NCI-H446 treated with DMSO at 0.1 percent for 48 hours (cell line): ENCODE measurements at regions not wholly inside any gene's neighbourhood (a gene's known extent, or its start where the extent isn't known, plus 50 kb on each side); places are given as distances from the start of the nearest gene placed in this dataset.

Experiments used
- DNase-seq: peaks from one replicate; lab custom pipeline; 2025; lab: John Stamatoyannopoulos, UW

GRCh38 chr4:153034681-153035080 is 98.6 kb downstream of the FHDC1 start:
- no peak for DNase-seq

GRCh38 chr4:153036931-153037482 is 100.9 kb downstream of the FHDC1 start:
- DNase-seq = no peak

- DNase-seq = no peak
Measured at GRCh38 chr4:153038623-153039311, 102.6 kb downstream of the FHDC1 start.

- DNase-seq = no peak
Measured at GRCh38 chr4:153039542-153040185, 103.5 kb downstream of the FHDC1 start.

DNA sequence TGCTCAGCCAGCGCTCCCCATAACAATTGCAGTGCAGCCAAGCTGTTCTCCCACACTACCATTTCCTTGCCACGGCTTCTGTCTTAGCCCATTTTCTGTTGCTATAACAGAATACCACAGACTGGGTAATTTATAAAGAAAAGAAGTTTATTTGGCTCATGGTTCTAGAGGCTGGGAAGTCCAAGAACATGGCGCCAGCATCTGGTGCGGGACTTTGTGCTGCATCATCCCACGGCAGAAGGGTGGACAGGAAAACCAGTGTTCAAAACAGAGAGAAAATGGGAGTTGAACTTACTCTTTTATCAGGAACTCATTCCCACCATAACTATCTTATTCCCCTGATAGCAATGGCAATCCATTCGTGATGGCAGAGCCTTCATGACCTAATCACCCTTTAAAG is 104.6 kb downstream of the FHDC1 start:
- no peak for DNase-seq

GRCh38 chr4:153044036-153044435 is 107.9 kb downstream of the FHDC1 start:
- no peak for DNase-seq

DNA sequence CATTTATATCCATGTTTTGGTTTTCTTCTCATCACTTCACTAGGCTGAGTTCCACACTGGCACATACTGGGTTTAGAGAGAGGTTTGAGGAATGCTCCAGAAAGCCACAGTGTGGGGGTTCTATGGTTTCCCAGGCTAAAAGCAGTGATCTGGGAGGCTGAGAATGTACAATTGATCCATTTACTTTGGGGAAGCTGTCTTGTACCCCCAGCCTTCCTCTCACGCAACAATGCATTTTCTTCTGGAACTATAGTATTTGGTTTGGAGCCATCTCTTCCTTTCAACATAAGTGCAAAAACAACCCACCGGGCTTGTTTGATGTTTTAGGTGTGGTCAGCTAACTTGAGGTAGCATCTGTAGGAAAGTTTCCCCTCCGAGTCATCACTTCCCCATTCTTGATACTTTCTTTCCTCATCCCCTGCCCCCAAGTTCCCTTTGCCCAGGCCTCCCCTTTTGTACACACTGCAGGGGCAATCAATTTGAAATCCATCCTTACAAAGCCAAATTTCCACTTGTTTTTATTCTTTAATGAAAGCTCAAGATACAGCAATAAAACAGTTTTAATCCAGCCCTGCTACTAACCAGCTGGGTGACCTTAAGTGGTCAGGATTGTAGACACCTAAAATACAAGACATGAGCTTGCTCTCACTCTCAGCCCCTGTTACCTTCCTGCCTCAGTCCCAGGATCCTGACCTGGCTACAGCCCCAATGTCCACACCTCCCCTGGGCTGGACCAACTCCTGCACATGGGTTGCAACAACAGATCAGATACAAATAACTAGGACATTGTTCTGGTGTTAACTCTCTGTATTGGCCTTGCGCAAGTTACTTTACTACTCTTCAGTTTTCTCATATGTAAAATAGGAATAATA is 109.2 kb downstream of the FHDC1 start:
- DNase-seq = no peak

DNA sequence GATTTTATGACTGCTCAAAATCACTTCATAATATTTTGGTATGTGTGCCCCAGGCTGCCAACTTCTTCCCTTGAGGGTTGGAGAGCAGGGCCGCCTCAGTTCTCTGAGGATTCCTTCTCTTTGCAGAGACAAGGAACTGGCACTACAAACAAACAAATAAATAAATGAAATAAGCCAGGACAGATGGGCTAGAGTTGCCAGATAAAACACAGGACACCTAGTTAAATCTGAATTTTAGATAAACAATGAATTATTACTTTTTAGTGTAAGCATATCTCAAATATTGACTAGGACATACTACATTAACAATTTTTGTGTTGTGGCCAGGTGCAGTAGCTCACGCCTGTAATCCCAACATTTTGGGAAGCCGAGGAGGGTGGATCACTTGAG is 122.5 kb downstream of the FHDC1 start:
- DNase-seq = no peak

DNA sequence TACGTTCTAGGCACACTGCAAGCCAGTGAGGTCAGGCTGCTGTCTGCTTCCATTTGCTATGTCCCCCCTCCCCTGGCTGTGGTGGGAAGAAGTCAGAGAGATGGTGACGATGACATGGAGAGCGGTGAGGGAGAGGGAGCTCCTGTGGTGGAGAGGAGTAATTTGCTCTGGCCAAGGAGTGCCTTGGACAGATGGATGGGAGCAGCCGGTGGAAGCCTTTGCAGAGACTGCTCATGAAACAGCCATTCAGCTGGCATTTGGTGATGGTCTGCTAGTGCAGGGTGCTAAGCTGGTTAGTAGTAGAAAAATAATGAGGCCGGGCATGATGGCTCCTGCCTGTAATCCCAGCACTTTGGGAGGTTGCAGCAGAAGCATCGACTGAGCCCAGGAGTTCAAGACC is 124.1 kb downstream of the FHDC1 start:
- peak; percentile 26 for DNase-seq

DNA sequence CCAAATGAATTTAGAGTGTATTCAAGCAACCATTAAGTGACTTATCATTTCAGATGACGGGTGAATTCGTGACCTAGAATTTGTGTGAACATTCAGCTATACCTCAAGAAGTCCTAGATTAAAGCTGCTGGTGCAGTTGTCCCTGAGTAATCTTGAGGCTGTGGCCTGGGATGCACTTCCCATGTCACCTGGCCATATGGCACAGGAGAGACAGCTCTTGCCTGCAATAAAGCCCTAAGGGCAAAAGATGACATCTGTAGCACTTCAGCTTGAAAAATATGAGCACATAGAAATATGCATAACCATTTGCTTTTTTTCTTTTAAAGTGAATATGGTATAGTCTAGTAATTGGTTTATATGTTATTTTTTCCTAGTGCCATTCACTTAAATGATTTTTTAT is 125.8 kb downstream of the FHDC1 start:
- DNase-seq = no peak

DNA sequence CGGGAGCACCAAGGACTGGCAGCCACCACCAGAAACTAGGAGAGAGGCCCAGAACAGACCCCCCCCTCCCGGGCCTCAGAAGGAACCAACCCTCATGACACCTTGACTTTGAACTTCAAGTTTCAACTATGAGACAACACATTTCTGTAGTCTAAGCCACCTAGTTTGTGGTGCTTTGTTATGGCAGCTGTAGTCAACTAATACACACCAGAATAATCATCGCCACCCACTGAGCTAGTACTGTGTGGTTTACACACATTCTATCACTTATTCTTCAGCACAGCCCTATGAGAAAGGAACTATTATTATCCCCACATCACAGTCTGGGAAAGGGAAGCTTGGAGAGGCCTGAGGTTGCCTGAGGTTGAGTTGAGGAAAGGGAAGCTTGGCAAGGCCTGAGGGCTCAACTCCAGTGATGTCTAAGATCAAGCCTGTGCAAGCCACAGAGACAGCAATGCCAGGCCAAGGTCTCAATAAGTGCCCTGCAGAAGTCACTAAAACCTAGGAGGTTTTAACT is 126.6 kb downstream of the FHDC1 start:
- no peak for DNase-seq

DNA sequence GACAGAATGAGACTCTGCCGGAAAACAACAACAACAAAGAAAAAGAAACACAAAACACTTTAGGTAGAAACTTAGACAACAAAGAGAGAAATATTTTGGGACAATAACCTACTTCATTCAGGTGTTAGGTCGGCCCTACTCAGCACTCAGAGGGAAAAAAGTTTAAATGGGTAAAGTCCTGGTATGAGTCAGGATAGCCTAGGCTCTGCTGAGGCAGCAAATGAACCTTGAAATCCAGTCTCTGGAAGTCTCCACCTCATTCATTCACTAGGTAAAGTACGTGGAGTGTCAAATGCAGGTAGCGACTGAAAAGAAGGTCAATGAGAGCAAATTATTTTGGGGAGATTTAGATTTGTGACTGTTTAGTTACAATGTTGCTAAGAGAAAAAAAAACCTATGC is 127.4 kb downstream of the FHDC1 start:
- DNase-seq = no peak

- DNase-seq = no peak
Measured at GRCh38 chr4:153064571-153064970, 128.4 kb downstream of the FHDC1 start.

- no peak for DNase-seq
Measured at GRCh38 chr4:153065276-153065675, 129.2 kb downstream of the FHDC1 start.

DNA sequence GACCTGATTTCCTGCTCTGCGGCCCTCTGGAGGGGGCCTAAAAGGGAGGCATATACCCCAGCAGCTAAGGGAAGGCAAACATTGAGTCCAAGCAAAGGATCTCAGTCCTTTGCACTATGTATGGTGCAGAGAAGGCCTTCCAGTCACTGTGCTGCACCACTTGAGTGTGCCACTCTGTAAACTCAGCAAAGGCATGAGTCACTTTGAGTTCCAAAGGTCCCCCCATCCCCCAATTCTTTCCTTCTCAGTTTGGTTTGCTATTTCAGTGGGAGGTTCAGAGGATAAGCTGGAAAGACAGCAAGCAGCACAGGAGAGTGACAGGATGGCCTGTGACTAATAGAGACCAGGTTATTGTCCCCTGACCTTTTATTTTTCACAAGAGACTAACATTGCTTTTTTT is 131.3 kb downstream of the FHDC1 start:
- no peak for DNase-seq

DNA sequence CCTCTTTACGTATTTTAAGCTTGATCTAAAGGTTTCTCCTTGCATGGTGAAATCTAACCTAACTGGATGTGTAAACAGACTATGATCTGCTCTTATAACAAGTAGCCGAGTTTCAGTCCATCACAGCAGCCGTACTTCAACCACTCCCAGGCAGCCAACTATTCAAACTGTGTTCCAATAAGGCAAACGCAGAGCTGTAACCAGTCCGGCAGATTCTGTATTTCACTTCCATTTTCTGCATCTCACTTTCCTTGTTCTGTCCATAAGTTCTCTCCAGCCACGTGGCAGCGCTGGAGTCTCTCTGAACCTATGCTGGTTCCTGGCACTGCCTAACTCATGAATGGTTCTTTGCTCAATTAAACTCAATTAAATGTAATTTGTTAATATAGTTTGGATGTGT is 132.6 kb downstream of the FHDC1 start:
- no peak for DNase-seq

DNA sequence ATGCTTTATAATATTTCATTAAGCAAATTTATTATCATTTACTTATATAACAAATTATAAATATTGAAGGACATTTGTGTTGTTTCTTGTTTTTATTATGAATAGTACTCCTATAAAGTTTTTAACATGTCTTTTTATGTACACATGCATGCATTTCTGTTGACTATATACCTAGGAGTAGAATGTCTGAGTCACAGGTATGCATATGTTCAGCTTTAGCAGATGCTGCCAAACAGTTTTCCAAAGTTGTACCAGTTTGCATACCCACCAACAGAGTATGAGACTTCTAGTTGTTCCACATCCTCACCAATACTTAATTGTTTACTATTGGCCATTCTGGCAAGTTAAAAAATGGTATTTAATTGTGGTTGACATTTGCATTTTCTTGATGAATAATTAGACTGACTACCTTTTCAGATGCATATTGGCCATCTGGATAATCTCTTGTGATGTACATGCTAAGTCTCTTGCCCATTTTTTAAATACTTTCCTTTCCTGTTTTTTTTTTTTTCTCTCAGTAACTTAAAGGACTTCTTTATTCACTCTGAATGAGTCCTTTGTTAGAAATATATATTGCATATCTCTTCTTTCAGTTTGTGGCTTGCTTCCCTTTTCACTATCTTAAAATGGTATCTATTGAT is 132.2 kb upstream of the TRIM2 start:
- no peak for DNase-seq

GRCh38 chr4:153072661-153073060 is 131.6 kb upstream of the TRIM2 start:
- DNase-seq = no peak

- no peak for DNase-seq
Measured at GRCh38 chr4:153074486-153074885, 129.8 kb upstream of the TRIM2 start.

GRCh38 chr4:153074936-153075630 is 129.2 kb upstream of the TRIM2 start:
- no peak for DNase-seq

DNA sequence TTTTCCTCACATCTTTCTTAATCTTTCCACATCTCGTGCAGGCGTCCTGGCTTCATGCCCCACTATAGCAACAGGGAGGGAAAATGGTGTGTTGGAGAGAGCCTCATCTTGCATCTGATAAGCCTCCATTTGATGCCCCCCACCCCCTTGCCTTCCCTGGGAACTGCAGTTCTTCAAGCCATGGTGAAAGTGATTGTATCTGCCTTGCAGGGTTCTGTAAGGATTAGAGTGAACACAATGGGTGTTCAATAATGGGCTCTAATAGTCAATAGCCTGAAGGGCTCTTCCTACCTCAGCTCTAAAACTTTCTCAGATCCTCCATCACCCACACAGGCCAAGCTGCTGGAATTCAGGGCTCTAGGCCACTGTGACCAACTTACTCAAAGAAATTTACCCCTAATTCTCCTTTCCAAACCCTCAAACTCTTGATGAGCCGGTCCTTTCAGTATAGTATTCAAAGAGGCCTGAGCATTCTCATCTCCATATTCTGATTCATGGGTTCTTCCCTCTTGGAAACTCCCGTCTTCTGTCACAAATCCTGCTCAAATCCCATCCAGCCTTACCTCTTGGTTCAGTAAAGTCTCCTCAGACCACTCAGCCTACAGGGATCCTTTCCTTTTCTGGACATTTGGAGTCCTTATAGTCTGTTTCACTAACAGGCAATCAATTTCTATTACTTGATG is 128.3 kb upstream of the TRIM2 start:
- no peak for DNase-seq
